ENCODE measurements at regions not wholly inside any gene's neighbourhood (a gene's known extent, or its start where the extent isn't known, plus 50 kb on each side); places are given as distances from the start of the nearest gene placed in this dataset.

GRCh38 chr11:87466223-87466622, 428.5 kb downstream of the TMEM135 start:
- no peaks in the 10 kb centered on the region for H3K9me3 ChIP-seq
- H3K4me1 ChIP-seq, result no peaks in the 10 kb centered on the region
- no peak overlapping the region for H3K4me3 ChIP-seq
- intact Hi-C loops (cut with DNase I), result no loop called here
- TF ChIP-seq CTCF (IDR thresholded peaks at IDR 0.05), result no peak
- DNase-seq (no peak), ATAC-seq (peak; percentile 68)
- no peaks in the 10 kb centered on the region for H3K27me3 ChIP-seq
- no peaks in the 10 kb centered on the region for H3K36me3 ChIP-seq
- no peak overlapping the region for H3K27ac ChIP-seq

GRCh38 chr11:87465716-87466115, 428.0 kb downstream of the TMEM135 start:
- no peak overlapping the region for H3K27ac ChIP-seq
- TF ChIP-seq CTCF (IDR thresholded peaks at IDR 0.05), result no peak
- no peak overlapping the region for H3K4me3 ChIP-seq
- intact Hi-C loops (cut with DNase I), result no loop called here
- DNase-seq (no peak), ATAC-seq (no peak)
- H3K36me3 ChIP-seq, result no peaks in the 10 kb centered on the region
- no peaks in the 10 kb centered on the region for H3K27me3 ChIP-seq
- no peaks in the 10 kb centered on the region for H3K4me1 ChIP-seq
- H3K9me3 ChIP-seq, result no peaks in the 10 kb centered on the region

- Histone ChIP-seq H3K4me1 (no peaks in the 10 kb centered on the region), H3K4me3 (no peak overlapping the region), H3K27ac (no peak overlapping the region), H3K9me3 (no peaks in the 10 kb centered on the region), H3K36me3 (no peaks in the 10 kb centered on the region), H3K27me3 (no peaks in the 10 kb centered on the region)
- ATAC-seq (no peak), DNase-seq (no peak)
- intact Hi-C loops (cut with DNase I), result no loop called here
- no peak for TF ChIP-seq CTCF (IDR thresholded peaks at IDR 0.05)
These were observed 425.9 kb downstream of the TMEM135 start for GRCh38 chr11:87463486-87464102.

- no peak overlapping the region for H3K27ac ChIP-seq
- DNase-seq, result no peak
- H3K4me3 ChIP-seq, result no peak overlapping the region
- TF ChIP-seq CTCF (IDR thresholded peaks at IDR 0.05), result no peak
- H3K4me1 ChIP-seq, result no peaks in the 10 kb centered on the region
- intact Hi-C loops (cut with DNase I), result no loop called here
- H3K36me3 ChIP-seq, result no peaks in the 10 kb centered on the region
- H3K27me3 ChIP-seq, result no peaks in the 10 kb centered on the region
- ATAC-seq, result no peak
- no peaks in the 10 kb centered on the region for H3K9me3 ChIP-seq
These were observed 424.4 kb downstream of the TMEM135 start for GRCh38 chr11:87462171-87462570.

GRCh38 chr11:87460842-87461637, 423.3 kb downstream of the TMEM135 start:
- Histone ChIP-seq H3K9me3 (no peaks in the 10 kb centered on the region), H3K27ac (no peak overlapping the region), H3K27me3 (no peaks in the 10 kb centered on the region), H3K4me3 (no peak overlapping the region), H3K4me1 (no peaks in the 10 kb centered on the region), H3K36me3 (no peaks in the 10 kb centered on the region)
- DNase-seq, result no peak
- ATAC-seq, result no peak
- intact Hi-C loops (cut with DNase I), result no loop called here
- no peak for TF ChIP-seq CTCF (IDR thresholded peaks at IDR 0.05)

Measured in upper lobe of right lung (tissue), 1 donor.